WTC11 (cell line): ENCODE measurements at regions not wholly inside any gene's neighbourhood (a gene's known extent, or its start where the extent isn't known, plus 50 kb on each side); places are given as distances from the start of the nearest gene placed in this dataset.

Experiments used
- ATF1 ChIP-seq: sonication (generic); formaldehyde crosslinking; IDR thresholded peaks from 2 replicates; pipeline ENCODE4 v1.8.1; 2023; ENCODE audit warnings: mild to moderate bottlenecking, moderate library complexity, missing genetic modification reagents
- CTCF ChIP-seq: fragments of 200-600 bp; IDR thresholded peaks from 2 replicates; pipeline ENCODE4 v1.8.0; 2022; ENCODE audit warnings: antibody characterized with exemption
- MLX ChIP-seq: sonication (generic); formaldehyde crosslinking; IDR thresholded peaks from 2 replicates; pipeline ENCODE4 v1.8.1; 2023; ENCODE audit warnings: mild to moderate bottlenecking, missing genetic modification reagents, moderate library complexity
- PREB ChIP-seq: sonication (generic); formaldehyde crosslinking; IDR thresholded peaks from 2 replicates; pipeline ENCODE4 v1.8.1; 2022; ENCODE audit warnings: mild to moderate bottlenecking, missing genetic modification reagents, moderate library complexity, borderline replicate concordance
- TF ChIP-seq, protein P1 (sequence below): sonication (generic); formaldehyde crosslinking; IDR thresholded peaks from 2 replicates; pipeline ENCODE4 v1.8.1; 2022; ENCODE audit warnings: low read depth, missing genetic modification reagents, borderline replicate concordance
- TF ChIP-seq, protein P2 (sequence below): sonication (generic); formaldehyde crosslinking; IDR thresholded peaks from 2 replicates; pipeline ENCODE4 v1.8.1; 2022; ENCODE audit warnings: missing genetic modification reagents, borderline replicate concordance

- TF ChIP-seq CTCF (no peak), MLX (CRISPR knock-in tag) (no peak), PREB (CRISPR knock-in tag) (no peak), ATF1 (no peak)
- TF ChIP-seq, protein P1, sequence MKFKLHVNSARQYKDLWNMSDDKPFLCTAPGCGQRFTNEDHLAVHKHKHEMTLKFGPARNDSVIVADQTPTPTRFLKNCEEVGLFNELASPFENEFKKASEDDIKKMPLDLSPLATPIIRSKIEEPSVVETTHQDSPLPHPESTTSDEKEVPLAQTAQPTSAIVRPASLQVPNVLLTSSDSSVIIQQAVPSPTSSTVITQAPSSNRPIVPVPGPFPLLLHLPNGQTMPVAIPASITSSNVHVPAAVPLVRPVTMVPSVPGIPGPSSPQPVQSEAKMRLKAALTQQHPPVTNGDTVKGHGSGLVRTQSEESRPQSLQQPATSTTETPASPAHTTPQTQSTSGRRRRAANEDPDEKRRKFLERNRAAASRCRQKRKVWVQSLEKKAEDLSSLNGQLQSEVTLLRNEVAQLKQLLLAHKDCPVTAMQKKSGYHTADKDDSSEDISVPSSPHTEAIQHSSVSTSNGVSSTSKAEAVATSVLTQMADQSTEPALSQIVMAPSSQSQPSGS, result no peak
- TF ChIP-seq, protein P2, sequence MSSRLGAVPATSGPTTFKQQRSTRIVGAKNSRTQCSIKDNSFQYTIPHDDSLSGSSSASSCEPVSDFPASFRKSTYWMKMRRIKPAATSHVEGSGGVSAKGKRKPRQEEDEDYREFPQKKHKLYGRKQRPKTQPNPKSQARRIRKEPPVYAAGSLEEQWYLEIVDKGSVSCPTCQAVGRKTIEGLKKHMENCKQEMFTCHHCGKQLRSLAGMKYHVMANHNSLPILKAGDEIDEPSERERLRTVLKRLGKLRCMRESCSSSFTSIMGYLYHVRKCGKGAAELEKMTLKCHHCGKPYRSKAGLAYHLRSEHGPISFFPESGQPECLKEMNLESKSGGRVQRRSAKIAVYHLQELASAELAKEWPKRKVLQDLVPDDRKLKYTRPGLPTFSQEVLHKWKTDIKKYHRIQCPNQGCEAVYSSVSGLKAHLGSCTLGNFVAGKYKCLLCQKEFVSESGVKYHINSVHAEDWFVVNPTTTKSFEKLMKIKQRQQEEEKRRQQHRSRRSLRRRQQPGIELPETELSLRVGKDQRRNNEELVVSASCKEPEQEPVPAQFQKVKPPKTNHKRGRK (CRISPR knock-in tag), result no peak
These were observed 335.8 kb upstream of the ACTBL2 start for GRCh38 chr5:57818397-57818796.
